T-cell (primary cell): ENCODE measurements at regions not wholly inside any gene's neighbourhood (a gene's known extent, or its start where the extent isn't known, plus 50 kb on each side); places are given as distances from the start of the nearest gene placed in this dataset.

Source experiments
- ATAC-seq, 4 experiments: fragments of 200-7000 bp in 3 of 4; fragments of 150-1000 bp in 1 of 4; cut with Tn5 transposase; replicated peaks in 1 of 4; 1 replicate in 3 of 4; 2 replicates in 1 of 4; pipeline ENCODE4 v1.10.0; 2021; ENCODE audit warnings: moderate library complexity in 3 of 4, mild to moderate bottlenecking in 2 of 4, moderate number of reproducible peaks in 1 of 4
- CTCF ChIA-PET, 2 donors: fragments of 300-600 bp; sonication (Branson Sonifier 250); formaldehyde crosslinking; loops; one replicate each; lab custom pipeline; 2022; ENCODE audit warnings: antibody characterized with exemption in 2 of 2; lab: Charles Lee
- POLR2A ChIA-PET, 2 donors: fragments of 300-600 bp; sonication (Branson Sonifier 250); formaldehyde crosslinking; loops; one replicate each; lab custom pipeline; 2022; ENCODE audit warnings: antibody characterized with exemption in 2 of 2; lab: Charles Lee
- DNase-seq, 35 experiments: peaks; one replicate each; pipeline versions ENCODE4 v3.0.0 to v3.0.0-alpha.2; 2013 to 2023
- H3K27ac ChIP-seq: one replicate; pipeline ENCODE4 v1.5.1; 2013; ENCODE audit warnings: low read length
- H3K27me3 ChIP-seq, 2 experiments: replicated peaks in 1 of 2; 1 replicate in 1 of 2; 2 replicates in 1 of 2; pipeline versions ENCODE4 v1.6.1 to v1.7.0; 2013; ENCODE audit warnings: low read length in 1 of 2, mixed read lengths in 1 of 2; ENCODE audit not compliant: control insufficient read depth in 2 of 2, insufficient read depth in 2 of 2; ENCODE audit errors: extremely low read depth in 1 of 2
- H3K36me3 ChIP-seq, 2 donors: 1 replicate in 1 of 2; 2 replicates in 1 of 2; pipeline versions ENCODE4 v1.6.1 to v1.7.0; 2013; ENCODE audit warnings: low read length in 1 of 2; ENCODE audit not compliant: control insufficient read depth in 2 of 2, insufficient read depth in 1 of 2; ENCODE audit errors: extremely low read depth in 1 of 2
- H3K4me1 ChIP-seq, 2 experiments: 1 replicate in 1 of 2; 2 replicates in 1 of 2; pipeline versions ENCODE4 v1.6.1 to v1.7.0; 2013; ENCODE audit warnings: low read length in 2 of 2, mixed read lengths in 1 of 2; ENCODE audit not compliant: insufficient read depth in 2 of 2, control insufficient read depth in 1 of 2; ENCODE audit errors: extremely low read depth in 1 of 2
- H3K4me3 ChIP-seq, 2 donors: 1 replicate in 1 of 2; 2 replicates in 1 of 2; pipeline versions ENCODE4 v1.5.1 to v1.7.0; 2013; ENCODE audit warnings: mild to moderate bottlenecking in 2 of 2, low read length in 1 of 2, moderate library complexity in 1 of 2; ENCODE audit not compliant: control insufficient read depth in 1 of 2; ENCODE audit errors: extremely low read depth in 1 of 2
- H3K9me3 ChIP-seq: 2 replicates; pipeline ENCODE4 v1.7.0; 2013
- H3K27ac Mint-ChIP-seq, 2 donors: one replicate each; pipeline ENCODE4 v1.8.0; 2020 to 2021; ENCODE audit warnings: mild to moderate bottlenecking in 2 of 2, mixed read lengths in 2 of 2
- H3K27me3 Mint-ChIP-seq, 2 donors: one replicate each; pipeline ENCODE4 v1.8.0; 2021 to 2022; ENCODE audit warnings: mixed read lengths in 2 of 2
- H3K36me3 Mint-ChIP-seq: one replicate; pipeline ENCODE4 v1.8.0; 2021; ENCODE audit warnings: mixed read lengths
- H3K4me1 Mint-ChIP-seq, 3 donors: one replicate each; pipeline ENCODE4 v1.8.0; 2020 to 2022; ENCODE audit warnings: mixed read lengths in 3 of 3, mild to moderate bottlenecking in 1 of 3
- H3K4me3 Mint-ChIP-seq, 3 donors: one replicate each; pipeline ENCODE4 v1.8.0; 2020 to 2022; ENCODE audit warnings: mild to moderate bottlenecking in 3 of 3, mixed read lengths in 3 of 3, moderate library complexity in 3 of 3
- H3K9me3 Mint-ChIP-seq, 3 donors: one replicate each; pipeline ENCODE4 v1.8.0; 2020 to 2022; ENCODE audit warnings: mixed read lengths in 3 of 3
- WGBS: methylation state at CpG from one replicate; pipeline ENCODE4 v1.1.5; 2013; ENCODE audit warnings: missing lambda C conversion rate; ENCODE audit not compliant: insufficient coverage; 5-methylcytosine and 5-hydroxymethylcytosine counted together

DNA sequence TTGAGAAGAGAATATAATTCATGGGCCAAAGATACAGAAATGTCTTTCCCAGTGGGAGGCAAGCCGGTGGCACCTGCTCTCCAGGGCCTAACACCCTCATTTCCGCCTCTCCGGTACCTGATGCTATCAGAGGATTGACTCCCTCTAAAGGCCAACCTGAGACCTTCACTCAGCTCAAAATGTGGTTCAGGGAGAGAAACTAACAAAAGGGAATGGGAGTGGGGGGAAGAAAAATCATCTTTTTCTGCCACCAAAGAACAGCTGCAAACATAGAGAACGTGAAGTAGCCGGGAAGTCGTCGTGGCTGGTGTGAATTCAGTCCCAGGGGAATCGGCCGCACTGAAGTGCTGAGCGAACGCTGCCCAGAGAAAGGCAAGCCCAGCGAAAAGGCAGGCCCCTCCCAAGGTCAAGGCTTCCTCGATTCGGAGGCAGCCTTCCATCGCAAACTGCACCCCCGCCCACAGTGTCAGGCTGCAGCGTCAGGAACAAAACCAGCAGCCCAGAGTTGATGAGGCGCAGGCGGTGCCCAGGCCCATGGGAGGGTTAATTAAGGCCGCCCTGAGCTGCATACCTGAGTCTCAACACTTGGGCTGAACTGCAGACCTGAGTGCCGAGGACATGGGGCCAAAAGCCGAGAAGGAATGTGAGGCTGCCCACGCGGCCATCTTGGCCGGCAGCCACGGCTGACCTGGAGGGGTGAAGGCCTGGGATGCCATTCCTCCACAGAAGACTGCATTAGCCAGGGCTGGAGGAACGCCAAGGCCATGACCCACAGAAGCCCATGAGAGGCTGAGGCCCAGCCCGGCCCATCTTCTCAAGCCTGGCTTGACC, 160.2 kb downstream of the PSMG1 start:
- no peaks in the 10 kb centered on the region for H3K36me3 Mint-ChIP-seq
- H3K4me1 Mint-ChIP-seq = no peaks in the 10 kb centered on the region
- H3K4me3 Mint-ChIP-seq = no peak overlapping the region
- ChIA-PET CTCF (no interaction called here), POLR2A (no interaction called here)
- WGBS = 87% methylated on average over 24 of the region's 28 CpGs
- Histone ChIP-seq H3K4me3 (no peak overlapping the region), H3K4me1 (no peaks in the 10 kb centered on the region), H3K27ac (no peak overlapping the region), H3K36me3 (no peaks in the 10 kb centered on the region), H3K9me3 (no peaks in the 10 kb centered on the region), H3K27me3 (peaks cover 0 to 21% of the 10 kb centered on the region in 2 experiments)
- peaks cover 6 to 12% of the 10 kb centered on the region in 2 donors for H3K27me3 Mint-ChIP-seq
- ATAC-seq (no peak), DNase-seq (no peak)
- peaks cover 4 to 17% (median 7%) of the 10 kb centered on the region in 3 donors for H3K9me3 Mint-ChIP-seq
- no peak overlapping the region for H3K27ac Mint-ChIP-seq

GRCh38 chr21:39022466-39022862, 160.8 kb downstream of the PSMG1 start:
- Mint-ChIP-seq H3K9me3 (peaks cover 0 to 12% (median 7%) of the 10 kb centered on the region in 3 donors), H3K27ac (no peak overlapping the region), H3K4me1 (no peaks in the 10 kb centered on the region), H3K4me3 (no peak overlapping the region), H3K36me3 (no peaks in the 10 kb centered on the region), H3K27me3 (peaks cover 6 to 12% of the 10 kb centered on the region in 2 donors)
- Histone ChIP-seq H3K4me1 (no peaks in the 10 kb centered on the region), H3K27ac (no peak overlapping the region), H3K9me3 (no peaks in the 10 kb centered on the region), H3K27me3 (peaks cover 0 to 21% of the 10 kb centered on the region in 2 experiments), H3K36me3 (no peaks in the 10 kb centered on the region), H3K4me3 (no peak overlapping the region)
- no CpG with 5 or more reads among the region's 6 CpGs for WGBS
- POLR2A ChIA-PET = no interaction called here
- no peak for DNase-seq
- ATAC-seq = no peak
- CTCF ChIA-PET = no interaction called here

DNA sequence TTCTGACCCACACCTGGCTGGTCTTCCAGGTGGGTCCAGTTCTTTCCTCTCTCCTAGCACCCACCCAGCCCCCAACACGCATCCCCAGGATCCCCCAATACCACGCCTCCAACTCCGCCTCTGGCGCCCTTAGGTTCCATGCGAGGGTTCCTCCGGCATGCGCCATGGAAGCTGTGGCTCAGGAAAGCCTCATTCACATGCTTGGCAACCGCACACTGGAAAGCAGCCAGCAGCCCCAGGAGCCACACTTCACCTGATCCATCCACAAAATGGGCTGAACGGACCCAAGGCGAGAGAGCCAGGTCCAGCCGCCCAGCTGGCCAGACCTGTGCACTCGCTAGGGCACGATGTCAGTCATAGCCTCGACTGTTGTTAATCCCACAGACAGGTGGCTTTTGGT, 161.2 kb downstream of the PSMG1 start:
- ChIA-PET POLR2A (no interaction called here), CTCF (no interaction called here)
- H3K27me3 ChIP-seq = peaks cover 0 to 21% of the 10 kb centered on the region in 2 experiments

GRCh38 chr21:39021478-39021832, 161.8 kb downstream of the PSMG1 start:
- ChIA-PET POLR2A (no interaction called here), CTCF (no interaction called here)
- Mint-ChIP-seq H3K36me3 (no peaks in the 10 kb centered on the region), H3K27me3 (peaks cover 6 to 12% of the 10 kb centered on the region in 2 donors), H3K4me1 (no peaks in the 10 kb centered on the region), H3K27ac (no peak overlapping the region), H3K4me3 (no peak overlapping the region), H3K9me3 (peaks cover 0 to 10% (median 7%) of the 10 kb centered on the region in 3 donors)
- no peak overlapping the region for H3K27ac ChIP-seq
- 60% methylated on average over 2 of the region's 7 CpGs for WGBS
- H3K36me3 ChIP-seq = no peaks in the 10 kb centered on the region
- H3K4me1 ChIP-seq = no peaks in the 10 kb centered on the region
- ATAC-seq = no peak
- H3K9me3 ChIP-seq = no peaks in the 10 kb centered on the region
- no peak overlapping the region for H3K4me3 ChIP-seq
- H3K27me3 ChIP-seq = peaks cover 0 to 21% of the 10 kb centered on the region in 2 experiments
- no peak for DNase-seq

More for the DNA sequence above, 161.2 kb downstream of the PSMG1 start:
- no peaks in the 10 kb centered on the region for H3K4me1 Mint-ChIP-seq
- Histone ChIP-seq H3K36me3 (no peaks in the 10 kb centered on the region), H3K4me1 (no peaks in the 10 kb centered on the region), H3K9me3 (no peaks in the 10 kb centered on the region), H3K27ac (no peak overlapping the region), H3K4me3 (no peak overlapping the region)
- H3K9me3 Mint-ChIP-seq = peaks cover 0 to 10% (median 7%) of the 10 kb centered on the region in 3 donors
- no peaks in the 10 kb centered on the region for H3K36me3 Mint-ChIP-seq
- DNase-seq (no peak), ATAC-seq (no peak)
- H3K4me3 Mint-ChIP-seq = no peak overlapping the region
- 89% methylated on average over 14 of the region's 14 CpGs for WGBS
- H3K27ac Mint-ChIP-seq = no peak overlapping the region
- H3K27me3 Mint-ChIP-seq = peaks cover 6 to 12% of the 10 kb centered on the region in 2 donors

DNA sequence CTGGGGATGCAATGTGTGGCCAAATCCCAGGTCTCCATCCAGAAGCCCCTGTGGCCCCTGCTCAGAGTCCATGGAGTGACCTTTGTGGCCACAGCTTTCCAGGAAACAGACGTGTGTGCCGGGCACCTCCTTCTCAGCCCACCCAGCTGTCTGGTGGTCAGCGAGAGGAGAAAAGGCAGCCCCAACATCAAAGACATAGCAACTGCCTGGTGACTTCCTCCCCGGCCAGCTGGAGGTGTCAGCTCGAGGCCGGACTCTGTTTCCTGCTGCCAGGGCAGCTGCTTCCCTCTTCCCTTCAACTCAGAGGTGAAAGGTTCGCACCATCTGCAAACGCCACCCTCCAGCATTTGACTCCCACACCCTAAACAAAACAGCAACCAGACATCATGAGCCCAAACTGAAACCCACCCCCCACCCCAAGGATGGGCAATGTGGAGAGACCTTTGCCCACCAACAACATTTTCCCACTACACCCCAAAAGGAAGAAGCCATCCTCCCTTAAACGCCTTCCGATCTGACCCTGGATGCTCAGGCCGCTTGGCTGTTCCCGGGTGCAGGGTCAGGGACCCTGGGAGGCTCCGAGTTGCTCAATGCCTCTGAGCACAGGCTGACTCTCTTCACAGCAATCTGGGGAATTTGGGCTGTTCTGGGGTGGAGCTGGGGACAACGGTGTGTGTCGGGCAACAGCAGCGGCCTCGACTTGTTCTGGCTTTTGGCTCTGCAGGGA, 162.3 kb downstream of the PSMG1 start:
- ATAC-seq (no peak), DNase-seq (no peak)
- H3K36me3 ChIP-seq = no peaks in the 10 kb centered on the region
- ChIA-PET CTCF (interaction anchor here in 1 of 2 donors (0.6 kb wide), 1 partner anchor 13 kb away, joined by 9 read pairs; no protein-coding TSS in a partner anchor), POLR2A (no interaction called here)
- H3K27me3 ChIP-seq = peaks cover 0 to 21% of the 10 kb centered on the region in 2 experiments
- no peak overlapping the region for H3K4me3 ChIP-seq
- Mint-ChIP-seq H3K9me3 (peaks cover 0 to 6% (median 5%) of the 10 kb centered on the region in 3 donors), H3K4me1 (no peaks in the 10 kb centered on the region), H3K27me3 (peaks cover 2 to 12% of the 10 kb centered on the region in 2 donors), H3K27ac (no peak overlapping the region), H3K4me3 (no peak overlapping the region), H3K36me3 (no peaks in the 10 kb centered on the region)
- no peaks in the 10 kb centered on the region for H3K4me1 ChIP-seq
- 78% methylated on average over 10 of the region's 17 CpGs for WGBS
- no peak overlapping the region for H3K27ac ChIP-seq
- H3K9me3 ChIP-seq = no peaks in the 10 kb centered on the region

DNA sequence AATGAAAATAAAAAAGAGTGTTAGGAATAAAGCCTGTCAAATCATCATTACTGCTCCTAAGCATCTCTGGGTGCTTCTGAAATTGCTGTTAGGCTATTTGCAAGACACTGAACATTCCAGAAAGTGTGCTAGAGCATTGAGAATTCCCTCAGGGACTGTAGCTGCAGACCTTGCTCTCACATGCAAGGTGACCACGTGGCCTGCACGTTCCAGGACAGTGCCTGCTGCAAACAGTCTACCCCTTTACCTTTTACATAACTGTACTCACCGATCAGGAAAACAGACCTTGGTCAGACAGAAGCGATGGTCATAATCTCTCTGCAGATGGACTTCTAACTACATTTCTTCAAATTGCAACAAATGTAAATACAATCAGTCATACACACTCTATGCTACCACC, 164.5 kb downstream of the PSMG1 start:
- H3K36me3 ChIP-seq = no peaks in the 10 kb centered on the region
- H3K27me3 ChIP-seq = peaks cover 0 to 21% of the 10 kb centered on the region in 2 experiments
- ChIA-PET CTCF (no interaction called here), POLR2A (no interaction called here)
- H3K9me3 ChIP-seq = no peaks in the 10 kb centered on the region
- Mint-ChIP-seq H3K4me1 (no peaks in the 10 kb centered on the region), H3K27ac (no peak overlapping the region), H3K27me3 (peaks cover 2 to 12% of the 10 kb centered on the region in 2 donors), H3K36me3 (no peaks in the 10 kb centered on the region), H3K4me3 (no peak overlapping the region), H3K9me3 (no peaks in the 10 kb centered on the region)
- H3K27ac ChIP-seq = no peak overlapping the region
- WGBS = 94% methylated on average over 2 of the region's 4 CpGs
- no peaks in the 10 kb centered on the region for H3K4me1 ChIP-seq
- H3K4me3 ChIP-seq = no peak overlapping the region
- DNase-seq = no peak
- no peak for ATAC-seq
